ENCODE measurements at regions not wholly inside any gene's neighbourhood (a gene's known extent, or its start where the extent isn't known, plus 50 kb on each side); places are given as distances from the start of the nearest gene placed in this dataset.

DNA sequence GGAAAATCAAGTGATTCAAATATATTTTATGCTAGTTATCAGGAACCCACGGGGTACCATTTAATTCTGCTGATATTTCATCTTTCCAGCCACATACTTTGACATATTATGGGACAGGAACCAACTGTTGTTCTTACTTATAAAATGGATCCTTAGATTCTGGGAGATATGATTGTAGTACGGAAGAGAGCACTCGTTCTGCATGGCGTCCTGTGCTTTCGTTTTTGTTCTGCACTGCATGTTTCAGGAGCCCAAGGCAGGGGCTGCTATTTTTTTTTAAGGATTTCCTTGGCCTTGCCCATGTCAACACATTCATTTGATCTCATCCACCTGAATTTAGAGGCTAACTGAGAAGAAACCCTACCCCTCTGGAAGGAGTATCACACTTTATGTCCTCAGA is 245.5 kb upstream of the TLL1 start:
- TF ChIP-seq POLR2A (IDR thresholded peaks at IDR 0.05; ENCODE audit: low read length) (no peak), GATA1 (IDR thresholded peaks at IDR 0.05; ENCODE audit: low read depth, low read length) (no peak)

Measured in erythroblast (primary cell).